ENCODE measurements at regions not wholly inside any gene's neighbourhood (a gene's known extent, or its start where the extent isn't known, plus 50 kb on each side); places are given as distances from the start of the nearest gene placed in this dataset.
"Not testable (repeated sequence)": the region's sequence is repeated elsewhere in the genome, so short reads cannot be mapped to it uniquely, and the experiment has no call there.

DNA sequence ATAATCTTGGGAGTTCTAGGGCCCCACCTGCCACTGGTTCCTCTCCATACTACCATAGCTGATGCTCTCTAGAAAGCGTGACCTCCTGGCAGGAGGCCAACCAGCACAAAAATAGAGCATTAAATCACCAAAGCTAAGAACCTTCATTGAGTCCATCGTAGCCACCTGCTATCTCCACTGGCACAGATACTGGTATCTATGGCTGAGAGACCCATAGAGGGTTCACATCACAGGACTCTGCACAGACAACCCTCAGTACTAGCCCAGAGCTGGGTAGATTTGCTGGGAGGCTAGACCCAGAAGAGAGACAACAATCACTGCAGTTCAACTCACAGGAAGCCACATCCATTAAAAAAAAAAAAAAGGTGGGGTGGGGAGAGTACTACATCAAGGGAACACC is 509.1 kb downstream of the DTWD2 start:
- POLR2A ChIA-PET = interaction anchor here (0.6 kb wide), 1 partner anchor 11 kb away, joined by 7 read pairs; no protein-coding TSS in a partner anchor
- DNase-seq = no peak
- CTCF ChIA-PET = no interaction called here
- Mint-ChIP-seq H3K36me3 (ENCODE audit: low read depth) (no peaks in the 10 kb centered on the region), H3K4me3 (no peak overlapping the region), H3K4me1 (peaks cover 2% of the 10 kb centered on the region), H3K27me3 (no peaks in the 10 kb centered on the region), H3K9me3 (peaks cover 5% of the 10 kb centered on the region), H3K27ac (no peak overlapping the region)
- no peak for ATAC-seq (ENCODE audit: low read depth)
- intact Hi-C loops (cut with micrococcal nuclease) = no loop called here
- TF ChIP-seq, protein P1, sequence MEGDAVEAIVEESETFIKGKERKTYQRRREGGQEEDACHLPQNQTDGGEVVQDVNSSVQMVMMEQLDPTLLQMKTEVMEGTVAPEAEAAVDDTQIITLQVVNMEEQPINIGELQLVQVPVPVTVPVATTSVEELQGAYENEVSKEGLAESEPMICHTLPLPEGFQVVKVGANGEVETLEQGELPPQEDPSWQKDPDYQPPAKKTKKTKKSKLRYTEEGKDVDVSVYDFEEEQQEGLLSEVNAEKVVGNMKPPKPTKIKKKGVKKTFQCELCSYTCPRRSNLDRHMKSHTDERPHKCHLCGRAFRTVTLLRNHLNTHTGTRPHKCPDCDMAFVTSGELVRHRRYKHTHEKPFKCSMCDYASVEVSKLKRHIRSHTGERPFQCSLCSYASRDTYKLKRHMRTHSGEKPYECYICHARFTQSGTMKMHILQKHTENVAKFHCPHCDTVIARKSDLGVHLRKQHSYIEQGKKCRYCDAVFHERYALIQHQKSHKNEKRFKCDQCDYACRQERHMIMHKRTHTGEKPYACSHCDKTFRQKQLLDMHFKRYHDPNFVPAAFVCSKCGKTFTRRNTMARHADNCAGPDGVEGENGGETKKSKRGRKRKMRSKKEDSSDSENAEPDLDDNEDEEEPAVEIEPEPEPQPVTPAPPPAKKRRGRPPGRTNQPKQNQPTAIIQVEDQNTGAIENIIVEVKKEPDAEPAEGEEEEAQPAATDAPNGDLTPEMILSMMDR (IDR thresholded peaks at IDR 0.05) = no peak

DNA sequence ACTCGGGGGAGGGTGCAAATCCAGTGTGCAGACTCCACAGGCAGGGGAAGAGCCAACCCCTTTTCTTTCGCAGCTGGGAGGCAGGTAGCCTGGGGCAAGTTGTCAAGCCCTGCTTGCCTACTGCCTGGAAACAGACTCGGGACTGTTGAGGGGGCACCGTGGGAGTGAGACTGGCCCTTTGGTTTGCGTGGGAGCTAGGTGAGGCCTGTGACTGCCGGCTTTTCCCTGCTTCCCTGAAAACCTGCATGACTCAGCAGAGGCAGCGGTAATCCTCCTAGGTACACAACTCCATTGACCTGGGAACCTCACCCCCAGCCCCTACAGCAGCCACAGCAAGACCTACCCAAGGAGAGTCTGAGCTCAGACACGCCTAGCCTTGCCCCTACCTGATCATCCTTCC is 509.5 kb downstream of the DTWD2 start:
- Mint-ChIP-seq H3K36me3 (ENCODE audit: low read depth) (no peaks in the 10 kb centered on the region), H3K27me3 (no peaks in the 10 kb centered on the region), H3K4me1 (peaks cover 2% of the 10 kb centered on the region), H3K4me3 (no peak overlapping the region), H3K27ac (no peak overlapping the region), H3K9me3 (peaks cover 2% of the 10 kb centered on the region)
- ChIA-PET POLR2A (interaction anchor here (0.6 kb wide), 1 partner anchor 11 kb away, joined by 7 read pairs; no protein-coding TSS in a partner anchor), CTCF (no interaction called here)
- intact Hi-C loops (cut with micrococcal nuclease) = no loop called here
- DNase-seq (no peak), ATAC-seq (ENCODE audit: low read depth) (no peak)
- TF ChIP-seq, protein P1 (IDR thresholded peaks at IDR 0.05) = no peak

DNA sequence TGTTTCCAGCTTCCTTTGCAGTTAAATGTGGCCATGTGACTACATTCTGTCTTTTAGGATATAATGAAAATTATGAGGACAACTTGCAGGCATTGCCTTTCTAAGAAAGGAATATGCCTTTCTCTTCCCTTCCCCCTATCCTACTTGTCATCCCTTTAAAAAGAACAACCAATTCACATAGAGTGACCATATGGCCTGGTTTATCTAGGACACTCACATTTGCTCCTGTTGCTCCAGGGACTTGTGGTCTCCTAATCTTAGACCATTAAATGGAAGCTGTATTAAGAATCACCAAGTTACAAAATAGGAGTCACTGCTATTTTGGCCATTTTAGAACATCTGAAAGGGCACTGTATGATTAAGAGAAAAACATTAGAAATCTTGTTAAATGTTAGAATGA is 520.3 kb downstream of the DTWD2 start:
- no peak overlapping the region for H3K4me3 Mint-ChIP-seq
- H3K36me3 Mint-ChIP-seq (ENCODE audit: low read depth) = no peaks in the 10 kb centered on the region
- H3K4me1 Mint-ChIP-seq = no peaks in the 10 kb centered on the region
- no peaks in the 10 kb centered on the region for H3K9me3 Mint-ChIP-seq
- intact Hi-C loops (cut with micrococcal nuclease) = no loop called here
- no peak overlapping the region for H3K27ac Mint-ChIP-seq
- ChIA-PET CTCF (no interaction called here), POLR2A (no interaction called here)
- no peaks in the 10 kb centered on the region for H3K27me3 Mint-ChIP-seq
- DNase-seq = no peak
- no peak for ATAC-seq (ENCODE audit: low read depth)
- TF ChIP-seq, protein P1 (IDR thresholded peaks at IDR 0.05) = no peak

DNA sequence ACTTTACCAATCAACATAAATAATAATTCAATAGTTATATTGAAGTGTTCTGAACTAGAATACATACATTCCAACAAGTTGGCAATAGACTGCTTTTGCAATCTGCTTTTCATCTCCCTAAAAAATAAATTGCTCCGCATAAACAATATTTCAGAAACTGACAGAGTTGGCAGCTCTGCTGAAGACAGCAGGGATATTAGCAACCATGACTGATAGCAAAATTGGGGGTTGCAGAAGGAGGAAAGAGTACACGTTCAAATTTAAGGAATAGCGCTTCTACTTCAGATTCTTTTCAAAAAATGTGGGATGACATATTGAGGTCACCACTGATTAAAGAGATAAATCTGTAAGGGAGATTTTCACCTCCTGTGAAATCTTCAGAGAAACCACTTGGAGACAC is 521.2 kb downstream of the DTWD2 start:
- Mint-ChIP-seq H3K4me3 (no peak overlapping the region), H3K4me1 (no peaks in the 10 kb centered on the region), H3K36me3 (ENCODE audit: low read depth) (no peaks in the 10 kb centered on the region), H3K27me3 (no peaks in the 10 kb centered on the region), H3K27ac (no peak overlapping the region), H3K9me3 (no peaks in the 10 kb centered on the region)
- intact Hi-C loops (cut with micrococcal nuclease) = no loop called here
- TF ChIP-seq, protein P1 (IDR thresholded peaks at IDR 0.05) = no peak
- DNase-seq (no peak), ATAC-seq (ENCODE audit: low read depth) (no peak)
- ChIA-PET POLR2A (no interaction called here), CTCF (no interaction called here)

DNA sequence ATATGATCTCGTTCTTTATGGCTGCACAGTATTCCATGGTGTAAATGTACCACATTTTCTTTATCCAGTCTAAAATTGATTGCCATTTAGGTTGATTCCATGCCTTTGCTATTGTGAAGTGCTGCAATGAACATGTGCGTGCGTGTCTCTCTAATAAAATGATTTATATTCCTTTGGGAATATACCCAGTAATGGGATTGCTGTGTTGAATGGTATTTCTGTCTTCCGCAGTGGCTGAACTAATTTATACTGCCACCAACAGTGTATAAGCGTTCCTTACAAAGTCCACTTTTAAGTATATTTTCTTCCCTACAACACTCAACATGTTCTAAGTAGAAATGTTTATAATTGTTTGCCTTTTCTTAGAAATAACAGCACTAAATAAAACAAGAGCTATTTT is 521.9 kb downstream of the DTWD2 start:
- TF ChIP-seq, protein P1 (IDR thresholded peaks at IDR 0.05) = no peak
- H3K4me3 Mint-ChIP-seq = no peak overlapping the region
- H3K9me3 Mint-ChIP-seq = no peaks in the 10 kb centered on the region
- H3K4me1 Mint-ChIP-seq = no peaks in the 10 kb centered on the region
- ChIA-PET CTCF (no interaction called here), POLR2A (no interaction called here)
- ATAC-seq (ENCODE audit: low read depth) (no peak), DNase-seq (no peak)
- H3K27me3 Mint-ChIP-seq = no peaks in the 10 kb centered on the region
- H3K27ac Mint-ChIP-seq = no peak overlapping the region
- no peaks in the 10 kb centered on the region for H3K36me3 Mint-ChIP-seq (ENCODE audit: low read depth)
- intact Hi-C loops (cut with micrococcal nuclease) = no loop called here

DNA sequence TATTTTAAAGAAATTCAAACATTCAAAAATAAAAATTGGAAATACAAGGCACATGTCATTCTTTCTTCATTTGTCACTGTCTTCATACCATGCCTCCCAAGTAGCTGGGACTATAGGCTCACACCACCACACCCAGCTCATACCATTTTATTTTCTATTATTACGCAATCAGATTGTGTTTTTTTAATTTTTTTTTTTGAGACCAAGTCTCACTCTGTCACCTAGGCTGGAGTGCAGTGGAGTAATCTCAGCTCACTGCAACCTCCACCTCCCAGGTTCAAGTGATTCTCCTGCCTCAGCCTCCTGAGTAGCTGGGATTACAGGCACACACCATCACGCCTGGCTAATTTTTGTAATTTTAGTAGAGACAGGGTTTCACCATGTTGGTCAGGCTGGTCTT is 526.1 kb downstream of the DTWD2 start:
- H3K27ac Mint-ChIP-seq; H3K4me3 Mint-ChIP-seq; intact Hi-C loops (cut with micrococcal nuclease); POLR2A ChIA-PET; CTCF ChIA-PET; DNase-seq; H3K9me3 Mint-ChIP-seq; H3K27me3 Mint-ChIP-seq; H3K4me1 Mint-ChIP-seq; ATAC-seq (ENCODE audit: low read depth); H3K36me3 Mint-ChIP-seq (ENCODE audit: low read depth): not testable (repeated sequence)

All from activated B cell treated with CpG ODN at 0.5 μM for 24 hours (primary cell).